GM21529 (cell line): ENCODE measurements at regions not wholly inside any gene's neighbourhood (a gene's known extent, or its start where the extent isn't known, plus 50 kb on each side); places are given as distances from the start of the nearest gene placed in this dataset.
"Not testable (repeated sequence)": the region's sequence is repeated elsewhere in the genome, so short reads cannot be mapped to it uniquely, and the experiment has no call there.

Experiments used
- ATAC-seq: cut with Tn5 transposase; IDR thresholded peaks from one replicate; pipeline ENCODE4 v1.9.1; 2021; ENCODE audit not compliant: unreplicated experiment

GRCh38 chr3:150135287-150135721, 164.6 kb upstream of the PFN2 start:
- no peak for ATAC-seq

- no peak for ATAC-seq
Measured at GRCh38 chr3:150133293-150133692, 162.6 kb upstream of the PFN2 start.

DNA sequence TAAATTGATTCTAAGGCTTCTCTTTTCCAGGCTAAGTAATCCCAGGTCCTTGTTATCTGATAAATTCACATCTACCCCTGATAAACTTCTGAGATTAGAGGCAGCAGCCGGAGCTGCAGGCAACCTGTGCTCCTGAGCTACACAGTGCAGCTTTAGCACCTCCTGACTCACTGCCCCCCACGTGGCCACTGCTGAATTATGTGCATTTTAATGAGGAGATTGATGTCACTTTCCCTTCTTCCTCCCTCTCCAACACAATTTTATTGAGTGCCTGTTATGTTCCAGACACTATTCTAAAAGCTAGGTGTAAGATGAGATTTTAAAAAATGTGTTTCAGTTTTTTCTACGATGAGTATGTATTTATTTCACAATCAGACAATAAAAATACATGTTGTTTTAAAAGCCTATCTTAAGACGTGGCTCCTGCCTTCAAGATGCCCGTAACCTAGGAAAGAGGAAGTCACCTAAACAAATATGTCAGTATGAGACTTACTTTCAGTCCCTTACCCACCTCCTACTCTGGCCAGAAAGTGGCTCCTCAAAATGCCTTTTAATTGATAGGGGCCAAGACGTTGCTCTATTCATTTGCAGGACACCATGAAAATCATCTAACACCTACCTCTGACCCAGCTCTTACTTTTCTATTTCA, 161.5 kb upstream of the PFN2 start:
- ATAC-seq = peak; percentile 72

DNA sequence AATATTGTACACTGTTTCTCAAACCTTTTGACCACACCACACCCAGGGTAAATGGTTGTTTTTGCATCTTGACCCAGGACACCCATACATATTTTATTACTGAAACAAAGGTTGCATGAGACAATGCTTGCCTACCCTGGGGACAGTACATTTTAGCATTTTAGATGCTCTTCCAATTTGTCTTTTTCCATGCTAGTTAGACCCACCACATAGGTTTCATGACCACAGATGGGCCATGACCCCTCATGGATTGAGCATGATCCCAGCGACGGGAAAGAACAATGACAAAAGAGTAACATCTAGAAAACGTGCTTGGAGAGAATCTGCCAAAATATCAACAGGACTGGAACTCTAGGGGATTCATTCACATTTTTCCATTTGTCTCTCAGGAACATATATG, 161.0 kb upstream of the PFN2 start:
- no peak for ATAC-seq

DNA sequence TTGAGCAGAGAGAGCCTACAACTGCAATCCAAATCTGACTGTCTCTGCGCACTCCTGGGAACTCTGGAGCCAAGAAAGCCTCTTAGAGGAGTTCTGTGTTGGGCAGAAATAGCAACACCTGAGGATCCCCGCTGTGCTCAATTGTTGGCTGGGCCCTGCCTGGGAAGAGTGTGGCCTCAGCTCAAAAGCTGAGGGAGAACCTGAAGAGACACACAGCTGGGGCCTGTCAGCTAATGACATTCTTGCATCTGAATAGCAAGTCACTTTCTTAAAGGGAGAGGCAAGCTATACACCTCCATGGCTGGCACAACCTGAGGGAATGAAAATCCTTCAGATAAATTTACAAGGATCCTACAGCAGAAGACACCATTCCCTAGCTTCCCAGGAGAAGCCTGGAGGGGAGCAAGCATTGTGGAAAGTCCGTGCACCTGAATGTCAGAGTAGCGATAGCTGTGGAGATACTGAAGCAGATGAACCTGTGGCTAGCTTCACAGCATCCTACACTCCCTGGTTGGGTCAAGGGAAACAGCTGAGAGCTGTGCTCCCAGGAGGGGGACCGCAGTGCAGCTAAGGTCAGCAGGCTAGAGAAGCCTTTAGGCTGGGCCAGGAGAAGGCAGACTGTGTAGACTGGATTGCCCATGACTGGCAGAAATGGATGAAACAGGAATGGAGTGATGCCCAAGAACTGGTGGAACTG, 159.9 kb upstream of the PFN2 start:
- no peak for ATAC-seq

GRCh38 chr3:150129166-150129565, 158.5 kb upstream of the PFN2 start:
- ATAC-seq = no peak

DNA sequence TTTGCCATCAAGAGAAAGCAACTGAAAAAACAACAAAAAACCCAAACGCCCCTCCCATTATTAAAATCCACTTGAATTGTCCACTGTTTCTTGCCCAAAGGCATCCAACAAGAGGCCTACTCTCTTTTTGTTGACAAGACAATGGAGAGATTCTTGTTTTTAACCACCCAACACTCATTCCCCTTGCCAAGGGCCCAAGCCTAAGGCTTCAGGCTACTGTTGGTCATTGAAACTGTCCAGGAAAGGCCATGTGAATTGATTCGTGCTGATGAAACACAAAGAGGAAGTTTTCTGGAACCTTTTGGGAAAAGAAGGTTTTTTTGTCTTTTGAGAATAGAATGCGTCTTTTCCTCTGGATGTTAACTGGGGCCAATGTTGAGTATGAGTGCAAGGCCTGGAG, 157.4 kb upstream of the PFN2 start:
- no peak for ATAC-seq

DNA sequence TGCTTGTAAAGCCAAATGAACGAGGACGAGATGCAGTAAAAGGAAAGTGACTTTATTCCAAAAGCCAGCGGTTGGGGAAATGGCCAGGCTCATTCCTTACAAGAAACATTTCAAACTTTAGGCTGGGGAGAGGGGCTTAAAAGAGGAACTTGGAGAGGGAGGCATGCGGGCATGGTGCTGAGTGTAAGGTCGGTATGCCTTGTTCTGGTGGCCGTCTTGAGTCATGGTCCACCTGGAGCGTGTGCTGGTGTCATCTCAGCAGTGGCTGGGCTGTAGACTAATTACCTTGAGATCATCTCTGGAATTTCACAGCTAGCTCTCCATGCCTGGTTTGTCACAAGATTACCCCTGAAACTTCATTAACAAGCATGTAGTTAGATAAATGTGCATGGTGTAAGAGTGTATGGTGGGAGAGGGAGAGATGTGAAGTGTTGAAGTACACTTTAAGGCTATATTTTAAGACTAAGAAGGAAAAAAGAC, 156.4 kb upstream of the PFN2 start:
- ATAC-seq = no peak

DNA sequence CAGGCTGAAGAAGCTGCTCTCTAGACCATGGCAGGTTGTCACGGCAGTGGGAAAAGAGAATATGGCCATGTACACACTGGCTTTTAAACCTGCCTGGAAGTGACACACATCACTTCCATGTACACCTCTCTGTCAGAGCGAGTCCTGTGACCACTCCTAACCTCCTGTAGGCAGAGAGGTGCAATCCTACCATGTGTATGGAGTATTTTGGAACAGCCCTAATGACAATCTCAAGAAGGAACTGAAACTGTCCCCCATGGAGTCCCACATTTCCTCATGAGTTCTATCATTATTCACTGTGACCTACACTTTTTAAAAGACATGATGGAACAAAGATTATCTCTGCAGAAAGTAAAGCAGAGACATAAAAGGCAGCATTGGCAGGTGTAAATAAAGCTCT, 153.4 kb upstream of the PFN2 start:
- ATAC-seq = no peak

DNA sequence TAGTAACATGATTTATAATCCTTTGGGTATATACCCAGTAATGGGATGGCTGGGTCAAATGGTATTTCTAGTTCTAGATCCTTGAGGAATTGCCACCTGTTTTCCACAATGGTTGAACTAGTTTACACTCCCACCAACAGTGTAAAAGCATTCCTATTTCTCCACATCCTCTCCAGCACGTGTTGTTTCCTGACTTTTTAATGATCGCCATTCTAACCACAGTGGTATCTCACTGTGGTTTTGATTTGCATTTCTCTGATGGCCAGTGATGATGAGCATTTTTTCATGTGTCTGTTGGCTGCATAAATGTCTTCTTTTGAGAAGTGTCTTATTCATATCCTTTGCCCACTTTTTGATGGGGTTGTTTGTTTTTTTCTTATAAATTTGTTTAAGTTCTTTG, 152.6 kb upstream of the PFN2 start:
- not testable (repeated sequence) for ATAC-seq

- ATAC-seq = no peak
Measured at GRCh38 chr3:150118219-150118618, 147.5 kb upstream of the PFN2 start.

GRCh38 chr3:150117076-150117475, 146.4 kb upstream of the PFN2 start:
- no peak for ATAC-seq

DNA sequence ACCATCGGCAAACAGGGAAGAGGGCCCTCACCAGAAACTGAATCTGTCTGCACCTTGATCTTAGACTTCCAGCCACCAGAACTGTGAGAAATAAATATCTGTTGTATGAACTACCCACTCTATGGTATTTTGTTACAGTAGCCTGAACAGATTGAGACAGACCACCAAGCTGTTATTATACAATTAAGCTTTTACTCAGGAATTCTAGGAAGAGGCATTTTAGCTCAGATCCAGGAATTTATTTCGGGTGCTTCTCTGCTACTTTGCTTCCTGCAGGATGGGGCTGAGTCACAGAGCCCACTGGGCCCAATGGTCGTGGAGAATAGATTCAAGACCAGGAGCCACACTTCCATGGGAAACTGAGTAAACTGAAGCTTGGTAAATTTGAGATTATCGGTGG, 145.5 kb upstream of the PFN2 start:
- ATAC-seq = no peak

DNA sequence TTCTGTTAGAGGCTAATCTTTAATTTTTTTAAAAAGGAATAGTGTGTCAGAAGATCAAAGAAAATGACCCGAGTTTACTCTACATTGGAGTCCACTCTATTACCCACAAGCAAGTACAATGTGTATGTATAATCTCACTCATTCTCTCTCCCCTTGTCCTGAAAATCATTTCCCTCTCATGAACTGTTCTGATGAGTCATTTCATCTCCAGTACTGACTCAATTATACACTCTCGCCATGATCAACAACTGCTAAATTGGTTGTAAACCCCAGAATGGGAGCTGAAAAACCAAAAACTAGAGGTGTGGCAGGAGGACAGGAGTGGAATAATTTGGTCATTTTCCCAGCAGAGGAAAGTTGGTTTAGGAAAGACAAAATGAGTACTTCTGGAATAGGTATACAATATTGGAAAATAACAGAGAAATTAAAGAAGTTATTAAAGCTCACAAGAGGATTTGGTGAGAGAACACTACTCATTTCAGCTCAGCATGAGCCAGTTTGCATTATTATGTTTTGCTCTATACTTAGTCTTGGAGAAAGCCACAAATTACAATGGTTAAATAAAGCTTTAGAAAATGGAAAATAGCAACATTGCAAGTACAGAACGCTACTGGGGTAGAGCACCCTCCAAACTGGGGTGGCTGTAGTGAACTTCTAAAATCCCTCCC, 144.3 kb upstream of the PFN2 start:
- ATAC-seq = peak; percentile 95

DNA sequence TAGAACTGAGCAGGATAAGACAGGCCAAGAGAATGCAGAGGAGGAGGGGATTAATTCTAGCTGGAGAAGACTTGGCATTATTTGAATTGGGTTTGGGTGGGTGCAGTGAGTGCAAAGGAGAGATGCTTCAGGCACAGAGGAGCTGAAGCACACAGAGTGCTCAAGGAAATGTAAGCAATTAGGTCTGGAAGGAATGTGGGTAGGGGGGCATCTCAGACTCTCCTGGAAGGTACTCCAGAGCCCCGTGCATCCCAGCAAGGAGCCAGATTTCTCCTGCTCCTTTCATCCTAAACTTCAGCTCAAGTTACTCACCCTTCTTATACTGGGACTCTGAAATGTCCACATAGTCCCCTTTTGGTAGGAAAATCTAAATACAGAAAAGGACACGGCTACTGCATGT, 143.6 kb upstream of the PFN2 start:
- ATAC-seq = no peak

- ATAC-seq = no peak
Measured at GRCh38 chr3:150110097-150110496, 139.4 kb upstream of the PFN2 start.

DNA sequence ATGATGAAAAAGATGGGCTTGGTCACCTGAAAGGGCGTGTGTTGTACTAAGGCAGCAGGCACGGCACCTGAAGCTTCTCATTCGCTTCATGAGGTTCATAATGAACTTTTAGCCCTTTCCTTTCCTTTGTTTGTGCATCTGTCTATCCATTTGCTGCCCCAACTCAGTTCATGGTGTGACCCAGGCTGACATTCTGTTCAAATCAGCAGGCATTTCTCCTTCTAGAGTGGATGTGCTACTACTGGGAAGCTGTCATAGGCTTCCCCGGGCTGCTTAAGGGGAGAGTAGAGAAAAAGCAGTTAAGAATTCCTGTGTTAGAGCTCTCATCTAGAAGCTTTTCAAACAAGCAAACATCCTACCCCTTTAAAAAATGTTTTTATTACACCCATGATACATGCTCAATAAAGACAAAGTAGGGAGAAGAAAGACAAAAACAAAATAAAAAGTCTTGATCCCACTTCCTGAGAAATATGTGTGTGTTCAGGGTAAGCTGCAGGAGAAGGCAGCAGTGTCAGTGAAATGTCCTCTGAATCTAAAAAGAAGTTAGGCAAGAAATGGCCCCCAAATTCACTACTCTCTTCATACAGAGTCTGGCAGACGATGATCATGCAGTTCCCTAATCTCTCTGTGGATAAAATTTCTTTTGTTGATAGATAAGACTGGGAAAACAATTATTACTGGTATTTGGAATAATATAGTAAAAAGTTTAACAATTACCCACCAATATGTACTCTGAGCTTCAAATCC, 136.9 kb upstream of the PFN2 start:
- ATAC-seq = no peak

DNA sequence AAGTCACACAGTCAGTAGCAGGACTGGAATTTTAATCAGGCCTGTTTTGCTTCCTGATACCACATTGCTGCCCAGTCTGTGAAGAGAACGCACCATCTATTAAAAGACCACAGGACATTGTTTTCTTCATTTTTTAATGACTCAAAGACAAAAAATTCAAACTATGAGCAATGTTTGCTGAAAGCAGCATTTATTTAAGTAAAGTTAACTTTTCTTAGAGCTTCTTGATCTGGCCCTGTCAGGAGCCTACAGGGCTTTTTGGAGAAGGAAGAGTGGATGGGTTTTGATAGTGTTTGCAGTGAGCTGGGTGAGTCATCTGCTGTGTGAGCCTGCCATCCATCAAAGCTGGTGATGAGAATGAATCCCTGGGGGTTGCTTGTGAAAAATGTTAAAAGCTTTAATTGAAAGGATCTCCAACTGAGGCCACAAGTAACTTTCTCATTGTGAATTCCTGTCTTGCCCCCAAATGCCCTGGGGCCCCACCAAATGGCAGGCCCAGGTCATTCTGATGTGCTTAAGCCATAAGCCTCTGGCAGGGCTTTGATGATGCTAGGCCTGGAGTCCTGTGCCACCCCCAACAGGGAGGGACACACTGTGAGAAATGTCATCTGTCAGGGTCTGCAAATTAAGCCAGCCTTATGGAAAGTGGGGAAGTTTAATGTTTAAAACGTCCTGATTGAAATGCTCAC, 136.2 kb upstream of the PFN2 start:
- no peak for ATAC-seq

DNA sequence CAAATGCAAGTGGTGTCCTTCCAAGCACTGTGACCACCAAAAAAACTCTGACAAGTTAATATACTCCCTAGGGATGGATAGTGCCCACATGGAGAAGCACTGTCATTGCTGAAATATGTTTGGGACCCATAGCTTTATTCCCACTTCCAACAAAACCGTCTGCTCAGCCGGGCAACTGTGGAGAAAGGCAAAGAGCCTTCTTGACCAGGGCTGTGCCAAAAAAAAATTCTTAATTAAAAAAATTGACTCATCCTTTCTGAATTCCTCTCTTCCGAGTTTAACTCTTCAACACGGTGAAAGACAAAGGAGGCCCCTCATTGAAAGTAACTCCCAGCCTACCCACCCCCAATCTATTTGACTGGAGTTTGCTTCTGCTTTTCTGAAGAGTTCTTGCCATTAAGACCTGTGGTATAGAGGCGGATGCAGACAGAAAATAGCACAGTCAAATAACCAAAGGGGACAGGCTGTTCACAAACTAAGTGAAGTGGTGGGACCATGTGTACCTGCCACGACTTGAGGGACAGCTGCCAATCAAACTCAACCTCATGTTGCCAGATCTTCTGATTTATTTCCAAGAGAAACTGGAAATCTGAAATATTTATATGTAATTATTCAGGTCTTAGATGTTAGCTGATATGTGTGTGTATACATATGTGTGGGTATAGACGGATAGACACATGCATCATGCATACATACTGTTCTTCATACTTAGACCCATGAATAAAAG, 135.4 kb upstream of the PFN2 start:
- ATAC-seq = no peak

DNA sequence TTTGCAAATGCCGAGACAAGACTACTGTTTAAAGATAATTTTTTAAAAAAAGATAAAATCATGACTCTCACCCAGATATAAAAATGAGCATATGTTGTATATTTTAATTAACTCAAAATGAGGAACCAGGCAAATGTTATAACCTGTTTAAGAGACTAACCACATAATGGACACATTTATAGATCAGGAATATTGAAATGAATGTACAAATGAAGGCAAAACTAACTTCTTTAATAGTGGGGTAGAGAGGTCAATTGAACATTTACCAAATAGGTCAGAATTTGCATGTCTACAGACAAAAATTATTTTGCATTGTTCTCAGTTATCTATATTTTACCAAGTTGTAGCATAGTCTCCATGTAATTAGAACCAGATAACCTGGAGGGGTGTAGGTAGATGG, 134.3 kb upstream of the PFN2 start:
- ATAC-seq = no peak
